ENCODE measurements at regions not wholly inside any gene's neighbourhood (a gene's known extent, or its start where the extent isn't known, plus 50 kb on each side); places are given as distances from the start of the nearest gene placed in this dataset.
A peak's percentile ranks its signal among the peaks of the same experiment; 100 is the strongest.
"Not testable (repeated sequence)": the region's sequence is repeated elsewhere in the genome, so short reads cannot be mapped to it uniquely, and the experiment has no call there.

DNA sequence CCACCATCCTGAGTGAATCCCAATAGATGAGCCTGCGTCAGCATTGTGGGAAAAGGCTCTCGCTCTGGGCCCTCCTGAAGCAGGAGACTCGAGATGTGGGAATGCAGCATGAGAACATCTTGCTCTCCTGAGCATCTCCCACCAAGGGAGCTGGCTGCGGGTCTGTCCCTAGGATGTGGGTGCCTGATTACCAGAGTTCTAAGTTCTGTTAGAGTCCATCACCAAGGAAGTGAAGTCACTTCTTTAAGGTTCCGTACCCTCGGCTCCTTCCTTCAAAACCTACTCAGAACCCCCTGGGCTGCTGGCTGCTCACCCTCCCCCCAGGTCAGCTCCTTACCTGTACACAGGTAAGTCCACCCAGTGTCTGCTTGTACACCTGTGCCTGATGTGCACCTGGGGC, 100.5 kb upstream of the IGLL5 start:
- DNase-seq (ENCODE audit: low read depth in 2 of 2), result no peak
- TF ChIP-seq, protein P1, sequence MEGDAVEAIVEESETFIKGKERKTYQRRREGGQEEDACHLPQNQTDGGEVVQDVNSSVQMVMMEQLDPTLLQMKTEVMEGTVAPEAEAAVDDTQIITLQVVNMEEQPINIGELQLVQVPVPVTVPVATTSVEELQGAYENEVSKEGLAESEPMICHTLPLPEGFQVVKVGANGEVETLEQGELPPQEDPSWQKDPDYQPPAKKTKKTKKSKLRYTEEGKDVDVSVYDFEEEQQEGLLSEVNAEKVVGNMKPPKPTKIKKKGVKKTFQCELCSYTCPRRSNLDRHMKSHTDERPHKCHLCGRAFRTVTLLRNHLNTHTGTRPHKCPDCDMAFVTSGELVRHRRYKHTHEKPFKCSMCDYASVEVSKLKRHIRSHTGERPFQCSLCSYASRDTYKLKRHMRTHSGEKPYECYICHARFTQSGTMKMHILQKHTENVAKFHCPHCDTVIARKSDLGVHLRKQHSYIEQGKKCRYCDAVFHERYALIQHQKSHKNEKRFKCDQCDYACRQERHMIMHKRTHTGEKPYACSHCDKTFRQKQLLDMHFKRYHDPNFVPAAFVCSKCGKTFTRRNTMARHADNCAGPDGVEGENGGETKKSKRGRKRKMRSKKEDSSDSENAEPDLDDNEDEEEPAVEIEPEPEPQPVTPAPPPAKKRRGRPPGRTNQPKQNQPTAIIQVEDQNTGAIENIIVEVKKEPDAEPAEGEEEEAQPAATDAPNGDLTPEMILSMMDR (IDR thresholded peaks at IDR 0.05; ENCODE audit: low read depth, low read length), result no peak
- no peak overlapping the region for H3K4me3 ChIP-seq (replicated peaks in 1 of 2; ENCODE audit: low read depth in 2 of 2, low read length in 2 of 2)

DNA sequence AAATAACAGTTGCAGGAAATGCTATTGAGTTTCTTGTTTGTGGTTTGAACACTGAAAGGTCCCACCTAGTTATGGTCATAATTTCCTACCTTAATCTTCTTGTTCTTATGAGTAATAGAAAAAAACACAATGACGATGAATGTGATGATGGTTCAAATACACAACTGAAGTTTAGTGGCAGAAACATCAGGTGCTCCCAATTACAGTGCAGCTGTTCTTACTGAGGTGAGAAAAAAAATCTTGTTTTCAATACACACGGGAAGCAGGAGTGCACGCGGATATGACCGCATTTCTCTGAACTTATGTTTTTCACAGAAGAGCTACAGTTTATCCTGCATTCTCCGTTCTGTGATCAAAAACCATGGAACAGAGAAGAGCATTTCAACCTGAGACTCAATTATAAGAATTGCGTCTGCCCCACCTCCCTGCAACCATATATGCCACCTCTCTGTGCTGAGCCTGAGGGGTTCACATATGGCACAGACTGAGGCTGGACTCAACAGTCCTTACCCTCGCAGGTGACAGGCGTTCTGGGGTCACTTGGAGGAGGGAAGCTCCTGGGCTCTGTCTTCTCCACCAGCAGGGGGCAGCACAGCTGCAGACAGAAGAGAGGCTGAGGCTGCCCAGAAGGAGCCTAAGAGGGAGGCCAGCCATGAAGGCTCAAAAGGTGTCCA, 99.7 kb upstream of the IGLL5 start:
- DNase-seq (ENCODE audit: low read depth in 2 of 2), result peak; percentile 60 to 71
- TF ChIP-seq, protein P1 (IDR thresholded peaks at IDR 0.05; ENCODE audit: low read depth, low read length), result peak; percentile 93
- H3K4me3 ChIP-seq (replicated peaks in 1 of 2; ENCODE audit: low read depth in 2 of 2, low read length in 2 of 2), result no peak overlapping the region

DNA sequence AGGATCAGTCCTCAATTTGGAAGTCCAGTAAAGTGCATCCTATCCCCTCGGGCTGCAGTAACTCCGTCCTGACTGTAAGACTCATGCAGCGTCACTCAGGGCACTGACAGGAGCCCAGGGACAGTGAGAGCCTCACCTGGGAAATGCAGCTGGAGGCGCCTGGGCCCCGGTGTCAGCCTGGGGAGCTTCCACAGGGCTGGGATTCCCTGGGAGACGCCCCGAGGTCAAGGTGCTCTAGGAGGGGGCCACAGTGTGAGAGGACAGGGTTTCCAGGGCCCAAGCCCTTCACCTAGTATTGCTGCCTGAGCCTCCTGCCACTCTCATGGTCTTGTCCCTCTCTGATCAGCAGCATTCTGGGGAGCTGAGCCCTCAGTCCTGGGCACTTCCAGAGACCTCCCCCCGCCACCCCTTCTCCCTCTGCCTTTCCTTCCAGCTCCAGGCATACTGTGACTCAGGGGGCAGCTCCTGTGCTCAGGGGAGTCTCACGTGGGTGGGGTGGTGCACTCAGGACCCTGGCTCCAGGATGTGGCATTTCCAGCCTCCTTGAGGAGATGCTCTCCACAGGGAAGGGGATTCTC, 99.1 kb upstream of the IGLL5 start:
- TF ChIP-seq, protein P1 (IDR thresholded peaks at IDR 0.05; ENCODE audit: low read depth, low read length), result no peak
- DNase-seq (ENCODE audit: low read depth in 2 of 2), result no peak
- no peak overlapping the region for H3K4me3 ChIP-seq (replicated peaks in 1 of 2; ENCODE audit: low read depth in 2 of 2, low read length in 2 of 2)

DNA sequence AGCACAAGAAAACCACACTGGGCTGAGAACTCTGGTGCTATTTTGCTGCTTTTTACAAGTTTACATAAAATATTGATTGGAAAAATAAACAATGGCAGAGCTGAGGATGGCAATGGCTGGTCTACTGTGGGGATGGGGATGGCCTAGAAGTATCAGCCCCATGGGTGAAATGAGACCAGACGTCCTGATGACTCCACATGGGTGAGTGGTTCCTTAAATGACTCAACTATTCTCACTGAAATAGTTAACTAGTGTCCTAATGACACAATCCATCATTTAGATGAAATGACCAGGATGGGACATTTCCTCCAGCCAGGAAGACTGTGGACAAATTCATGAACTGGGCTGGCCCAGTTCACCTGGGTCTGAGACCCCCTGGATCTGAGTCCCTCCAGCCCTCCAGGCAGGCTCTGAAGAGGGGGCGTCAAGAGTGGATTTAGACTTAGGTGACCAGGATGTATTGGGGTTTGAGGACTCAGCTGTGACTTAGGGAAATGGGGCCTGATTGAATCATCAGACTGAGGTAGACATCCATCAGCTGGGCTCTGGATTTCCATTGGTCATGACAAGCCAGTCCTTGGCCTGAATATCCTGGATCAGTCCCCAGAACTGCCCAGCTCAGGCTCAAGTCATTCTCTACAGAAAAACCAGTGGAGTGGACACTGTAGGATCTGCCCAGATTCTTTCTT, 98.2 kb upstream of the IGLL5 start:
- TF ChIP-seq, protein P1 (IDR thresholded peaks at IDR 0.05; ENCODE audit: low read depth, low read length), result no peak
- H3K4me3 ChIP-seq (replicated peaks in 1 of 2; ENCODE audit: low read depth in 2 of 2, low read length in 2 of 2), result no peak overlapping the region
- DNase-seq (ENCODE audit: low read depth in 2 of 2), result no peak

DNA sequence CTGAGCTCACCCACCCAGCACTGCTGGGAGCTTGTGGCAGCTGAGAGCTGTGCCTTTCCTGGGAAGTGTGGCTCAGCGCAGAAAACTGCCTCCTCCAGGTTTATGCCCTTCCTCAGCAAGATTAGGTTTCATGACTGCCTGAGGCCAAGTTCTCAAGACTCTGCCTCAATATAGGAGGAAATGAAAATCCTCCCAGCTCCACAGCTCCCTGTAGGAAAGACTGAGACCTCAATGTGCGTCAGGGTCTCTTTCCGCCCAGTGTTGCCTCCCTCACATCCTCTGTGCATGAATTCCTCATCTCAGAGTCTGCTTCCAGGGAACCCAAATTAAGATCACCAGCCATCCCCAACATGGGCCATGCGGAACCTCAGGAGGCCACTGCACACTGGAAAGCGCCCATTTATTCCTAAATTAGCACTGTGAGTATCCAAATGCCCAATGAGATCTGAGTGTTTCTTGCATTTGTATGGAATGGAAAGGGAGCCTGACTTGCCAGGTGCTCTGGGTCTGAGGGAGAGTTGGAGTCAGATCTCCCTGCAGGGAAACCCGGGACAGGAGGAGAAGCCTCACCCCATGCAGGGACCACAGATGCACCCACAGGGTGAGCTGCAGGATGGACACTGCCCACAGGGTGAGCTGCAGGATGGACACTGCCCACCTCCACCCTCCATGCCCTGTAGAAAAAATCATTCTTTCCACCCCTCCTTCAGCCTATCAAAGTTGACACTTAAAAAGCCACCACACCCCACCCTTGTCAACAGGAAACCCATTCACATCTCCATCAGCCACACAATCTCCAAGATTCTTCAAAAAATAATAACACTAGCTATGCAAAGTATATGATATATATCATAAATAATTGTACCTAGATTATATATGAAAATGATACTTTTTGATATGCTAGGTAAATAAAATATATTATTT, 97.4 kb upstream of the IGLL5 start:
- TF ChIP-seq, protein P1 (IDR thresholded peaks at IDR 0.05; ENCODE audit: low read depth, low read length), result no peak
- DNase-seq (ENCODE audit: low read depth in 2 of 2), result no peak
- no peak overlapping the region for H3K4me3 ChIP-seq (replicated peaks in 1 of 2; ENCODE audit: low read depth in 2 of 2, low read length in 2 of 2)

DNA sequence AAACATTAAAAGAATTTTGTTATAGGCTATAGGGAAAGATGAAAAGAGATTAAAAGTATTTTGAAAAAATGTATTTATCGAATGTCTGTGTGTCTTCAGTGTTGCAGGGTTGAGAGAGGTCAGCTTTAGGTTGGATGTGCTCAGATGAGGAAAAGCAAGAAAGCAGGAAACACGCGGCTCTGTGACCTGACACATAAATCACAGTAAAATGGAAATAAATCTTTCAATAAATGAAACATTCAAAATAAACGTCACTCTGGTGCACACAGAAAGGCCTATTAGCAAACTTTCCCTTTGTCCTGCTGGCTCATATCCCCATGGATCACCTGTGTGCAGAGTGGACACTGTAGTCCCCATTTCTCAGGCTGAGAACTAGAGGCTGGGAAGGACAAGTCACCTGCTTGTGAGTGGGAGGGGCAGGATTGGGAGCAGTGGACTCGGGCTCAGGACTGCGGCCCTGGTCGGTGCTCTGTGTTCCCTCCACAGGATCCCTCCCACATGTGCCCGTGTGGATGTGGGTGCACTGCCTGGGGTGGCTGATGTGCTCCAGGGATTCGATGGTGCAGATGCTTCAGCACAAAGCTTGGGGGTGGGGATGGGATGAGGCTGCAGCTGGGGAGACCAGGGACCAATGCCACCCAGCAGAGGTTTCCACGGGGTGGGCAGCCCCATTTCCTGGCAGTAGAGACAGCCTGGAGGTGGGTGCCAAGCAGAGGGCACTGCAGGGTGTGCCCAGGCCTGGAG, 96.0 kb upstream of the IGLL5 start:
- no peak overlapping the region for H3K4me3 ChIP-seq (replicated peaks in 1 of 2; ENCODE audit: low read depth in 2 of 2, low read length in 2 of 2)
- DNase-seq (ENCODE audit: low read depth in 2 of 2), result no peak
- TF ChIP-seq, protein P1 (IDR thresholded peaks at IDR 0.05; ENCODE audit: low read depth, low read length), result no peak

DNA sequence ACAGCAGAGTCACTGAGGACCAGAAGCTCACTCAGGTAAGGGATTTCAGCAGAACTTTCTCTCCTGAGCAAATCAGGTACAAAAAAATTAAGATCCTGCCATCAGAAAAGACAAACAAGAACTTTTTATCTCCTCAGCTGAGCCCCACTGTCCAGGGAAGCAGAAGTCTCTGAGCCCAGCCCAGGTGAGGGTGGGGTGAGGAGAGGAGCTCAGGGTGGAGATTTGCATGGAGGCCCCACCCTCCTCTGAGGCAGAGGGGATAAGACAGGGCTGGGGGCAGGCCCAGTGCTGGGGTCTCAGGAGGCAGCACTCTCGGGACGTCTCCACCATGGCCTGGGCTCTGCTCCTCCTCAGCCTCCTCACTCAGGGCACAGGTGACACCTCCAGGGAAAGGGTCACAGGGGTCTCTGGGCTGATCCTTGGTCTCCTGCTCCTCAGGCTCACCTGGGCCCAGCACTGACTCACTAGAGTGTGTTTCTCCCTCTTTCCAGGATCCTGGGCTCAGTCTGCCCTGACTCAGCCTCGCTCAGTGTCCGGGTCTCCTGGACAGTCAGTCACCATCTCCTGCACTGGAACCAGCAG, 95.3 kb upstream of the IGLL5 start:
- not testable (repeated sequence) for DNase-seq (ENCODE audit: low read depth in 2 of 2); H3K4me3 ChIP-seq (replicated peaks in 1 of 2; ENCODE audit: low read depth in 2 of 2, low read length in 2 of 2)

DNA sequence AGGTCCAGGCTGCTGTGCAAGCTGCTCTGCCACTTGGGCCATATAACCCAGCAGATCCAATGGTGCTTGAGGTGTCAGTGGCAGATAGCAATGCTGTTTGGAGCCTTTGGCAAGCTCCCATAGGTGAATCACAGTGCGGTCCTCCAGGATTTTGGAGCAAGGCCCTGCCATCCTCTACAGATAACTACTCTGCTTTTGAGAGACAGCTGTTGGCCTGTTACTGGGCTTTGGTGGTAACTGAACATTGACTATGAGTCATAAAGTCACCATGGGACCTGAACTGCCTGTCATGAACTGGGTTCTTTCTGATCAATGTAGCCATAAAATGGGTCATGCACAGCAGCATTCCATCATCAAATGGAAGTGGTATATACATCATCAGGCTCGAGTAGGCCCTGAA, 92.0 kb upstream of the IGLL5 start:
- not testable (repeated sequence) for H3K4me3 ChIP-seq (replicated peaks in 1 of 2; ENCODE audit: low read depth in 2 of 2, low read length in 2 of 2); DNase-seq (ENCODE audit: low read depth in 2 of 2)
